Uterus (tissue), 3 donors: ENCODE measurements at regions not wholly inside any gene's neighbourhood (a gene's known extent, or its start where the extent isn't known, plus 50 kb on each side); places are given as distances from the start of the nearest gene placed in this dataset.

Experiments used
- DNase-seq, 2 donors: peaks; one replicate each; pipeline ENCODE4 v3.0.0-alpha.2; 2019 to 2020
- H3K27ac ChIP-seq, 2 donors: fragments of 200-600 bp; sonication (generic); 1 replicate in 1 of 2; 2 replicates in 1 of 2; pipeline ENCODE4 v1.5.1; 2016 to 2018
- H3K27me3 ChIP-seq, 2 donors: fragments of 200-600 bp; sonication (generic); one replicate each; pipeline ENCODE4 v1.5.1; 2018 to 2019; ENCODE audit warnings: control low read depth in 1 of 2
- H3K36me3 ChIP-seq, 2 donors: fragments of 200-600 bp; sonication (generic); one replicate each; pipeline ENCODE4 v1.5.1; 2019; ENCODE audit warnings: control low read depth in 1 of 2
- H3K4me1 ChIP-seq, 2 donors: fragments of 200-600 bp; sonication (generic); one replicate each; pipeline ENCODE4 v1.5.1; 2018 to 2019; ENCODE audit warnings: control low read depth in 1 of 2
- H3K4me3 ChIP-seq, 2 donors: fragments of 200-600 bp; sonication (generic); 1 replicate in 1 of 2; 2 replicates in 1 of 2; pipeline ENCODE4 v1.5.1; 2018 to 2019; ENCODE audit warnings: mild to moderate bottlenecking in 1 of 2
- H3K9me3 ChIP-seq, 2 donors: fragments of 200-600 bp; sonication (generic); one replicate each; pipeline ENCODE4 v1.5.1; 2019; ENCODE audit warnings: control low read depth in 1 of 2
- CTCF ChIP-seq, 4 experiments: fragments of 200-600 bp in 2 of 4; fragments of 450-650 bp in 2 of 4; sonication (generic) in 2 of 4; IDR thresholded peaks; one replicate each; pipeline ENCODE4 v1.5.1; 2016 to 2019; ENCODE audit warnings: antibody characterized with exemption in 4 of 4, mild to moderate bottlenecking in 2 of 4, moderate library complexity in 1 of 4
- POLR2A ChIP-seq, 2 donors: fragments of 450-650 bp; IDR thresholded peaks; one replicate each; pipeline ENCODE4 v1.6.1; 2016; ENCODE audit warnings: antibody characterized with exemption in 2 of 2, mild to moderate bottlenecking in 1 of 2, moderate library complexity in 1 of 2
- intact Hi-C: fragments of 100-400 bp; cut with DNase I; formaldehyde crosslinking; loops from one replicate; pipeline ENCODE4 v1.15.1; 2023; ENCODE audit warnings: low total_unique reads
- donor health status: DM: yes; HTN: yes; CAD: no.

GRCh38 chr9:86469476-86470250 is 115.5 kb upstream of the TUT7 start:
- H3K27ac ChIP-seq: no peak overlapping the region
- intact Hi-C loops: no loop called here
- no peak for TF ChIP-seq CTCF (IDR thresholded peaks at IDR 0.05)
- no peak for TF ChIP-seq POLR2A (IDR thresholded peaks at IDR 0.05)
- H3K4me1 ChIP-seq: no peaks in the 10 kb centered on the region
- no peaks in the 10 kb centered on the region for H3K36me3 ChIP-seq
- no peak for DNase-seq
- H3K27me3 ChIP-seq: no peaks in the 10 kb centered on the region
- H3K9me3 ChIP-seq: no peaks in the 10 kb centered on the region
- H3K4me3 ChIP-seq: no peak overlapping the region

GRCh38 chr9:86464242-86464641 is 110.0 kb upstream of the TUT7 start:
- no peak overlapping the region for H3K4me3 ChIP-seq
- no peaks in the 10 kb centered on the region for H3K27me3 ChIP-seq
- no peaks in the 10 kb centered on the region for H3K9me3 ChIP-seq
- H3K27ac ChIP-seq: no peak overlapping the region
- H3K36me3 ChIP-seq: no peaks in the 10 kb centered on the region
- H3K4me1 ChIP-seq: no peaks in the 10 kb centered on the region
- no peak for DNase-seq
- intact Hi-C loops: no loop called here
- TF ChIP-seq POLR2A (IDR thresholded peaks at IDR 0.05): no peak
- no peak for TF ChIP-seq CTCF (IDR thresholded peaks at IDR 0.05)

DNA sequence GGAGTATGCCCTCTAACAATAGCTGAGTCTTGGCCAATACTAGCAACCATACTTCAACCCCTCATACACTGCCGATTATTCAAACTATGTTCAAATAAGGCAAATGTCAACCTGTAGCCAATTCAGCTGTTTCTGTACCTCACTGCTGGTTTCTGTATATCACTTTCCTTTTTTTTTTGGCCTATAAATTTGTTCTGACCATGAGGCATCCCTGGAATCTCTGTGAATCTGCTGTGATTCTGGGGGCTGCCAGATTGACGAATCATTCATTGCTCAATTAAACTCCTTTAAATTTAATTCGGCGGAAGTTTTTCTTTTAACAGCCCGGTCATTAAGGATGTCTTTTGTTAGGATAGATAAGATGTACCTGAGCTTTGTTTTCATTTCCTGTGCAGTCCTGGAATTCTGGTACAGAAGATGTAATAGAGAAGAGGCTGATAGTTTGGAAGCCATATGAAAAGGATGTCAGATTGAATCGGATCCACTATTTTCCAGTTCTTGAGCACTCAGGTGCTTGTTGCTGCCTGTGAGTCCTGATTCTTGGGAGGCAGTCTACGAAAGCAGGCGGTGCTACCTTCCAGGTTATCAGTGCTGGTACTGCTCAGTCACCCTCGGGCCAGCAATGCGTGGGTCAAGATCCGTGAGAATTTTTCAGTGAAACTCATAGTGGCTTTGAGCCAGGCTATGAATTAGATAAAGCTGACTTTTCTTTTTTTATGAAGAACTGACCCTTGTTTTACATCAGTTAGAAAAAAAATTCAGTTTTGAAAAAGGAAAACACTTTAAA is 106.2 kb upstream of the TUT7 start:
- Histone ChIP-seq H3K9me3 (no peaks in the 10 kb centered on the region), H3K27me3 (no peaks in the 10 kb centered on the region), H3K36me3 (no peaks in the 10 kb centered on the region), H3K4me3 (no peak overlapping the region), H3K27ac (peak overlapping the region; percentile 30 to 32), H3K4me1 (no peaks in the 10 kb centered on the region)
- intact Hi-C loops: no loop called here
- TF ChIP-seq POLR2A (IDR thresholded peaks at IDR 0.05) (no peak), CTCF (IDR thresholded peaks at IDR 0.05) (no peak)
- no peak for DNase-seq

GRCh38 chr9:86459599-86460155 is 105.5 kb upstream of the TUT7 start:
- Histone ChIP-seq H3K4me1 (no peaks in the 10 kb centered on the region), H3K27me3 (no peaks in the 10 kb centered on the region), H3K4me3 (no peak overlapping the region), H3K36me3 (no peaks in the 10 kb centered on the region), H3K9me3 (no peaks in the 10 kb centered on the region), H3K27ac (peak overlapping the region; percentile 30 to 32)
- intact Hi-C loops: no loop called here
- no peak for TF ChIP-seq POLR2A (IDR thresholded peaks at IDR 0.05)
- no peak for TF ChIP-seq CTCF (IDR thresholded peaks at IDR 0.05)
- DNase-seq: no peak

DNA sequence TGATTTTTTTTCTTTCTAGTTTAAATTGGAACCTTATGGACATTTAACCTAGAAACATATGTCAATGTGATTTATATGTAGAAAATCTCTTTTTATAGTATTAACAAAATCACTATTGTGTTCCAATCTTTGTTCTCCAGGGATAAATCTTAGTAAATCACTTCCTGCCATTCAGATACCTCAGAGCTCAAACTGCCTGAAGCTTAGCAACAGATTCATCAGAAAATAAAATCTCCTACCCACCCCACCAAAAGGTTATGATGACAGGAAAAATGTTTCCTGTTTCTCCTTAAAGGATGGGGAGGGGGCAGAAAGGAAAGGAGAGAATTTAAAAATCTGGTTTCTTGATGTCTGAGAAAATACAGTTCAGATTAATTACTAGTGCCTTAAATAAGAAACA is 105.0 kb upstream of the TUT7 start:
- TF ChIP-seq CTCF (IDR thresholded peaks at IDR 0.05) (no peak), POLR2A (IDR thresholded peaks at IDR 0.05) (no peak)
- intact Hi-C loops: no loop called here
- Histone ChIP-seq H3K4me1 (no peaks in the 10 kb centered on the region), H3K9me3 (no peaks in the 10 kb centered on the region), H3K4me3 (no peak overlapping the region), H3K36me3 (no peaks in the 10 kb centered on the region), H3K27ac (peak overlapping the region; percentile 8 to 30), H3K27me3 (no peaks in the 10 kb centered on the region)
- DNase-seq: no peak
